ENCODE measurements at regions not wholly inside any gene's neighbourhood (a gene's known extent, or its start where the extent isn't known, plus 50 kb on each side); places are given as distances from the start of the nearest gene placed in this dataset.

DNA sequence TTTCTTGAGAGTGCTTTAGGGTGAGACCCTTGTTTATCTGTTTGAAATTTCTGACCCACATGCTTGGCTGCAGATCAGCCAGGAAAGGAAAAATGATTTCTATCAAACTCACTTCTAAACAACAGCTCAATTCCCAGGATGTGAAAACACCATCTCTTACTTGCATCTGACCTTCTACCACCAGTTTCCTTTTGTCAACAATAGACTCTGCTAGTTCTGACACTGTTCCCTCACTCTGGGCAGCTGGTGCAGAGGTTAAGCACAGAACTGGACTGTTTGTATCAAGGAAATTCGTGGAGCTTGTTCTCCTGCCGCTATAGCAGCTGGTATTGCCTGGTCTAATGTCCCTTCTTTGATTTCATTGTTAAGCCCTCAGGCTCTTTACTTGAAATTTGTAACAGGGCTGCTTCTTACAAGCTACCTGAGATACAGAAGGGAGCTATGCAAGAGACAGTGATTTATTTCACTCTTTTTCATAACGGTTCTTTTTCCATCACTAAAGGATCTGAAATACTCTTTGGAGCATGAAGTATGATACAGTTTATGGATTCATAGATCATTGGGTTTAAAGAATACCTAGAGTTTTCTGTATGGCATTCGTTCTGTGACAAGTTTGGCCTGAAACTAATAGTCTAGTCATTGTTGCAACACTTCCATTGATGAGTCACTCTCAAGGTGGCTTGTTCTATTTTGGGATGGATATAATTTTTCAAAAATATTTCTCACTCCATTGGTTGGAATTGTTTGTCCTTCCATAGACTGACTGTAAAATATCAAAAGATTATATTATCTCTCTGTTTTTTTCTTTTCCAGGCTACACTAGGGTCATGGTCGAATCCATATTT, 178.2 kb upstream of the ZC3H12C start:
- no peak for DNase-seq (ENCODE audit: low spot score)
- H2AFZ ChIP-seq: no peak overlapping the region

GRCh38 chr11:109926941-109927340, 166.3 kb upstream of the ZC3H12C start:
- Histone ChIP-seq H3K36me3 (replicated peaks; ENCODE audit: insufficient read depth, low read depth) (no peaks in the 10 kb centered on the region), H3K79me2 (no peaks in the 10 kb centered on the region), H3K27me3 (no peaks in the 10 kb centered on the region), H3K4me3 (no peak overlapping the region), H3K4me2 (no peak overlapping the region), H3K9me2 (replicated peaks; ENCODE audit: insufficient read depth) (no peaks in the 10 kb centered on the region), H3K4me1 (ENCODE audit: insufficient read depth) (no peaks in the 10 kb centered on the region), H4K20me1 (ENCODE audit: insufficient read depth, poor library complexity, severe bottlenecking) (no peaks in the 10 kb centered on the region), H3K27ac (no peak overlapping the region), H3K9me3 (ENCODE audit: low read depth) (no peaks in the 10 kb centered on the region), H2AFZ (no peak overlapping the region)
- WGBS (ENCODE audit: low lambda C conversion rate, missing lambda C conversion rate): 53% methylated on average over 3 of the region's 3 CpGs
- TF ChIP-seq, protein P1, sequence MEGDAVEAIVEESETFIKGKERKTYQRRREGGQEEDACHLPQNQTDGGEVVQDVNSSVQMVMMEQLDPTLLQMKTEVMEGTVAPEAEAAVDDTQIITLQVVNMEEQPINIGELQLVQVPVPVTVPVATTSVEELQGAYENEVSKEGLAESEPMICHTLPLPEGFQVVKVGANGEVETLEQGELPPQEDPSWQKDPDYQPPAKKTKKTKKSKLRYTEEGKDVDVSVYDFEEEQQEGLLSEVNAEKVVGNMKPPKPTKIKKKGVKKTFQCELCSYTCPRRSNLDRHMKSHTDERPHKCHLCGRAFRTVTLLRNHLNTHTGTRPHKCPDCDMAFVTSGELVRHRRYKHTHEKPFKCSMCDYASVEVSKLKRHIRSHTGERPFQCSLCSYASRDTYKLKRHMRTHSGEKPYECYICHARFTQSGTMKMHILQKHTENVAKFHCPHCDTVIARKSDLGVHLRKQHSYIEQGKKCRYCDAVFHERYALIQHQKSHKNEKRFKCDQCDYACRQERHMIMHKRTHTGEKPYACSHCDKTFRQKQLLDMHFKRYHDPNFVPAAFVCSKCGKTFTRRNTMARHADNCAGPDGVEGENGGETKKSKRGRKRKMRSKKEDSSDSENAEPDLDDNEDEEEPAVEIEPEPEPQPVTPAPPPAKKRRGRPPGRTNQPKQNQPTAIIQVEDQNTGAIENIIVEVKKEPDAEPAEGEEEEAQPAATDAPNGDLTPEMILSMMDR (IDR thresholded peaks at IDR 0.05; ENCODE audit: poor library complexity): no peak
- TF ChIP-seq EZH2phosphoT487 (IDR thresholded peaks at IDR 0.05; ENCODE audit: low read depth, severe bottlenecking, unreplicated experiment): no peak
- no peak for TF ChIP-seq EZH2 (IDR thresholded peaks at IDR 0.05; ENCODE audit: borderline replicate concordance)
- DNase-seq (ENCODE audit: low spot score): no peak

More for the DNA sequence above, 178.2 kb upstream of the ZC3H12C start:
- TF ChIP-seq EZH2 (IDR thresholded peaks at IDR 0.05; ENCODE audit: borderline replicate concordance) (no peak), EZH2phosphoT487 (IDR thresholded peaks at IDR 0.05; ENCODE audit: low read depth, severe bottlenecking, unreplicated experiment) (no peak)
- TF ChIP-seq, protein P1 (IDR thresholded peaks at IDR 0.05; ENCODE audit: poor library complexity): no peak
- H3K4me2 ChIP-seq: no peak overlapping the region
- H3K27me3 ChIP-seq: no peaks in the 10 kb centered on the region
- H3K36me3 ChIP-seq (replicated peaks; ENCODE audit: insufficient read depth, low read depth): no peaks in the 10 kb centered on the region
- no peak overlapping the region for H3K4me3 ChIP-seq
- H3K79me2 ChIP-seq: no peaks in the 10 kb centered on the region
- H3K9me3 ChIP-seq (ENCODE audit: low read depth): no peaks in the 10 kb centered on the region
- H3K9me2 ChIP-seq (replicated peaks; ENCODE audit: insufficient read depth): no peaks in the 10 kb centered on the region
- no peak overlapping the region for H3K27ac ChIP-seq
- H4K20me1 ChIP-seq (ENCODE audit: insufficient read depth, poor library complexity, severe bottlenecking): no peaks in the 10 kb centered on the region
- WGBS (ENCODE audit: low lambda C conversion rate, missing lambda C conversion rate): 66% methylated on average over 5 of the region's 5 CpGs
- no peaks in the 10 kb centered on the region for H3K4me1 ChIP-seq (ENCODE audit: insufficient read depth)

- no peaks in the 10 kb centered on the region for H3K4me1 ChIP-seq (ENCODE audit: insufficient read depth)
- no peaks in the 10 kb centered on the region for H3K36me3 ChIP-seq (replicated peaks; ENCODE audit: insufficient read depth, low read depth)
- H3K27ac ChIP-seq: no peak overlapping the region
- H3K79me2 ChIP-seq: no peaks in the 10 kb centered on the region
- TF ChIP-seq EZH2 (IDR thresholded peaks at IDR 0.05; ENCODE audit: borderline replicate concordance): no peak
- TF ChIP-seq EZH2phosphoT487 (IDR thresholded peaks at IDR 0.05; ENCODE audit: low read depth, severe bottlenecking, unreplicated experiment): no peak
- TF ChIP-seq, protein P1 (IDR thresholded peaks at IDR 0.05; ENCODE audit: poor library complexity): no peak
- H4K20me1 ChIP-seq (ENCODE audit: insufficient read depth, poor library complexity, severe bottlenecking): no peaks in the 10 kb centered on the region
- H2AFZ ChIP-seq: no peak overlapping the region
- no peaks in the 10 kb centered on the region for H3K9me2 ChIP-seq (replicated peaks; ENCODE audit: insufficient read depth)
- H3K27me3 ChIP-seq: no peaks in the 10 kb centered on the region
- no peaks in the 10 kb centered on the region for H3K9me3 ChIP-seq (ENCODE audit: low read depth)
- no peak overlapping the region for H3K4me2 ChIP-seq
- DNase-seq (ENCODE audit: low spot score): no peak
- H3K4me3 ChIP-seq: no peak overlapping the region
- WGBS (ENCODE audit: low lambda C conversion rate, missing lambda C conversion rate): 93% methylated on average over 3 of the region's 3 CpGs
Measured at GRCh38 chr11:109929308-109929707, 163.9 kb upstream of the ZC3H12C start.
